Esophagus squamous epithelium (tissue), 5 donors: ENCODE measurements at regions not wholly inside any gene's neighbourhood (a gene's known extent, or its start where the extent isn't known, plus 50 kb on each side); places are given as distances from the start of the nearest gene placed in this dataset.

Source experiments
- DNase-seq: peaks from one replicate; lab custom pipeline; 2025; lab: John Stamatoyannopoulos, UW
- H3K27ac ChIP-seq, 4 donors: fragments of 200-600 bp; sonication (generic); one replicate each; pipeline ENCODE4 v1.5.1; 2016 to 2019; ENCODE audit warnings: mild to moderate bottlenecking in 1 of 4
- H3K27me3 ChIP-seq, 4 donors: fragments of 200-600 bp; sonication (generic); 1 replicate in 3 of 4; 2 replicates in 1 of 4; pipeline versions ENCODE4 v1.5.1 to v1.6.0; 2017 to 2021; ENCODE audit warnings: antibody characterized with exemption in 1 of 4
- H3K36me3 ChIP-seq, 3 donors: fragments of 200-600 bp; sonication (generic); one replicate each; pipeline ENCODE4 v1.5.1; 2016 to 2019
- H3K4me1 ChIP-seq, 3 donors: fragments of 200-600 bp; sonication (generic); one replicate each; pipeline ENCODE4 v1.5.1; 2017 to 2019
- H3K4me3 ChIP-seq, 4 donors: fragments of 200-600 bp; sonication (generic); 1 replicate in 3 of 4; 2 replicates in 1 of 4; pipeline ENCODE4 v1.5.1; 2016 to 2019; ENCODE audit warnings: mild to moderate bottlenecking in 2 of 4, moderate library complexity in 1 of 4
- H3K9me3 ChIP-seq, 3 donors: fragments of 200-600 bp; sonication (generic); one replicate each; pipeline ENCODE4 v1.5.1; 2016 to 2019
- CTCF ChIP-seq, 6 experiments: fragments of 450-650 bp in 4 of 6; fragments of 200-600 bp in 2 of 6; sonication (generic) in 2 of 6; IDR thresholded peaks; one replicate each; pipeline ENCODE4 v1.5.1; 2016 to 2019; ENCODE audit warnings: antibody characterized with exemption in 6 of 6, mild to moderate bottlenecking in 4 of 6, moderate library complexity in 4 of 6
- POLR2A ChIP-seq, 4 donors: fragments of 450-650 bp; IDR thresholded peaks; one replicate each; pipeline ENCODE4 v1.6.1; 2017; ENCODE audit warnings: antibody characterized with exemption in 4 of 4, mild to moderate bottlenecking in 4 of 4, moderate library complexity in 3 of 4
- WGBS, 2 donors: methylation state at CpG; one replicate each; pipeline ENCODE4 v1.1.5; 2018; 5-methylcytosine and 5-hydroxymethylcytosine counted together
- intact Hi-C: fragments of 100-400 bp; cut with DNase I; formaldehyde crosslinking; loops from one replicate; pipeline ENCODE4 v1.15.0; 2022
- donor health status: DM: yes; HTN: yes; CAD: no.

GRCh38 chr12:19054035-19054434 is 75.5 kb upstream of the PLEKHA5 start:
- 83 to 85% methylated on average over 1 of the region's 1 CpG for WGBS, 2 donors
- DNase-seq: no peak

GRCh38 chr12:19055589-19055988 is 73.9 kb upstream of the PLEKHA5 start:
- peaks cover 0 to 4% (median 0%) of the 10 kb centered on the region in 3 donors for H3K4me1 ChIP-seq
- no peaks in the 10 kb centered on the region for H3K27me3 ChIP-seq
- no peak overlapping the region for H3K27ac ChIP-seq
- 64 to 78% methylated on average over 4 of the region's 4 CpGs for WGBS, 2 donors
- no peak overlapping the region for H3K4me3 ChIP-seq
- DNase-seq: no peak
- no peaks in the 10 kb centered on the region for H3K36me3 ChIP-seq
- intact Hi-C loops: no loop called here
- H3K9me3 ChIP-seq: no peaks in the 10 kb centered on the region
- TF ChIP-seq CTCF (IDR thresholded peaks at IDR 0.05): no peak
- TF ChIP-seq POLR2A (IDR thresholded peaks at IDR 0.05): no peak

More at GRCh38 chr12:19054035-19054434, 75.5 kb upstream of the PLEKHA5 start:
- Histone ChIP-seq H3K9me3 (no peaks in the 10 kb centered on the region), H3K27ac (no peak overlapping the region), H3K27me3 (no peaks in the 10 kb centered on the region), H3K4me1 (peaks cover 0 to 4% (median 0%) of the 10 kb centered on the region in 3 donors), H3K36me3 (no peaks in the 10 kb centered on the region), H3K4me3 (no peak overlapping the region)
- intact Hi-C loops: no loop called here
- TF ChIP-seq CTCF (IDR thresholded peaks at IDR 0.05) (no peak), POLR2A (IDR thresholded peaks at IDR 0.05) (no peak)

GRCh38 chr12:19058235-19059021 is 71.1 kb upstream of the PLEKHA5 start:
- intact Hi-C loops: no loop called here
- DNase-seq: no peak
- Histone ChIP-seq H3K27me3 (no peaks in the 10 kb centered on the region), H3K4me3 (no peak overlapping the region), H3K9me3 (no peaks in the 10 kb centered on the region), H3K4me1 (peaks cover 0 to 4% (median 0%) of the 10 kb centered on the region in 3 donors), H3K27ac (no peak overlapping the region), H3K36me3 (no peaks in the 10 kb centered on the region)
- 54 to 76% methylated on average over 2 to 5 of the region's 5 CpGs for WGBS, 2 donors
- no peak for TF ChIP-seq POLR2A (IDR thresholded peaks at IDR 0.05)
- TF ChIP-seq CTCF (IDR thresholded peaks at IDR 0.05): no peak

- Histone ChIP-seq H3K4me1 (no peaks in the 10 kb centered on the region), H3K9me3 (no peaks in the 10 kb centered on the region), H3K4me3 (no peak overlapping the region), H3K27ac (no peak overlapping the region), H3K36me3 (no peaks in the 10 kb centered on the region), H3K27me3 (no peaks in the 10 kb centered on the region)
- WGBS, 2 donors: 10 to 37% methylated on average over 1 to 2 of the region's 2 CpGs
- TF ChIP-seq CTCF (IDR thresholded peaks at IDR 0.05) (no peak), POLR2A (IDR thresholded peaks at IDR 0.05) (no peak)
- intact Hi-C loops: no loop called here
- DNase-seq: no peak
Measured at GRCh38 chr12:19064713-19065112, 64.8 kb upstream of the PLEKHA5 start.

- Histone ChIP-seq H3K9me3 (no peaks in the 10 kb centered on the region), H3K36me3 (no peaks in the 10 kb centered on the region), H3K4me1 (no peaks in the 10 kb centered on the region), H3K27ac (no peak overlapping the region), H3K4me3 (no peak overlapping the region), H3K27me3 (no peaks in the 10 kb centered on the region)
- DNase-seq: no peak
- intact Hi-C loops: no loop called here
- WGBS, 2 donors: 75 to 86% methylated on average over 2 of the region's 2 CpGs
- TF ChIP-seq CTCF (IDR thresholded peaks at IDR 0.05): no peak
- TF ChIP-seq POLR2A (IDR thresholded peaks at IDR 0.05): no peak
Measured at GRCh38 chr12:19065223-19065622, 64.3 kb upstream of the PLEKHA5 start.
